A673 (cell line): ENCODE measurements at regions not wholly inside any gene's neighbourhood (a gene's known extent, or its start where the extent isn't known, plus 50 kb on each side); places are given as distances from the start of the nearest gene placed in this dataset.

Experiments used
- BruUV-seq: library from RNA; stranded (reverse); fragments of 400-500 nt; replicated peaks from 2 replicates; lab custom pipeline; 2021; lab: Mats Ljungman, UMichigan
- CTCF ChIA-PET: fragments of 300-600 bp; sonication (Branson Sonifier 250); formaldehyde crosslinking; loops from one replicate; lab custom pipeline; 2022; ENCODE audit warnings: antibody characterized with exemption; lab: Charles Lee
- POLR2A ChIA-PET: fragments of 300-600 bp; sonication (Branson Sonifier 250); formaldehyde crosslinking; loops from one replicate; lab custom pipeline; 2022; ENCODE audit warnings: antibody characterized with exemption; ENCODE audit not compliant: low non-redundant PET; lab: Charles Lee
- DNase-seq: peaks from one replicate; pipeline ENCODE4 v3.0.0-alpha.2; 2015; ENCODE audit warnings: low spot score
- H3K27ac ChIP-seq: fragments of 200-600 bp; sonication (generic); 2 replicates; pipeline ENCODE4 v1.5.1; 2016; ENCODE audit warnings: mixed run types, low read depth, mild to moderate bottlenecking, mixed read lengths, antibody characterized with exemption, low read length; ENCODE audit not compliant: poor library complexity, severe bottlenecking
- H3K27me3 ChIP-seq: fragments of 200-600 bp; sonication (generic); replicated peaks from 2 replicates; pipeline ENCODE4 v1.6.1; 2017; ENCODE audit warnings: mixed run types, low read depth, mild to moderate bottlenecking, mixed read lengths, antibody characterized with exemption, low read length; ENCODE audit not compliant: insufficient read depth, poor library complexity
- H3K36me3 ChIP-seq: fragments of 200-600 bp; sonication (generic); 2 replicates; pipeline ENCODE4 v1.6.1; 2016; ENCODE audit warnings: mixed run types, mild to moderate bottlenecking, mixed read lengths, antibody characterized with exemption, low read length; ENCODE audit not compliant: insufficient read depth, poor library complexity, severe bottlenecking
- H3K4me1 ChIP-seq: fragments of 200-600 bp; sonication (generic); 2 replicates; pipeline ENCODE4 v1.6.1; 2017; ENCODE audit warnings: mixed run types, mild to moderate bottlenecking, mixed read lengths, antibody characterized with exemption, low read length; ENCODE audit not compliant: insufficient read depth, poor library complexity, severe bottlenecking
- H3K4me3 ChIP-seq: fragments of 200-600 bp; sonication (generic); 2 replicates; pipeline ENCODE4 v1.5.1; 2016; ENCODE audit warnings: low read depth, mixed run types, mild to moderate bottlenecking, mixed read lengths, low read length; ENCODE audit not compliant: poor library complexity, severe bottlenecking
- H3K9me3 ChIP-seq: fragments of 200-600 bp; sonication (generic); 2 replicates; pipeline ENCODE4 v1.6.1; 2016; ENCODE audit warnings: mixed run types, low read depth, mild to moderate bottlenecking, mixed read lengths, antibody characterized with exemption, low read length; ENCODE audit not compliant: poor library complexity, severe bottlenecking
- CTCF ChIP-seq: fragments of 300-800, 200-600 bp; sonication (generic); conservative IDR thresholded peaks from 2 replicates; pipeline ENCODE4 v1.5.1; 2017; ENCODE audit warnings: low read depth, mild to moderate bottlenecking, antibody characterized with exemption, low read length, moderate library complexity, mixed read lengths
- EZH2 ChIP-seq: fragments of 200-600 bp; sonication (generic); IDR thresholded peaks from 2 replicates; pipeline ENCODE4 v1.6.1; 2017; ENCODE audit warnings: borderline replicate concordance, low read depth, mild to moderate bottlenecking, mixed read lengths, antibody characterized with exemption, low read length; ENCODE audit not compliant: poor library complexity, severe bottlenecking
- intact Hi-C: fragments of 100-400 bp; cut with micrococcal nuclease; formaldehyde crosslinking; loops from one replicate; pipeline ENCODE4 v1.10.0; 2022; ENCODE audit not compliant: unreplicated experiment

GRCh38 chr21:25246546-25246945 is 360.7 kb downstream of the MRPL39 start:
- H3K9me3 ChIP-seq, result peaks cover 3% of the 10 kb centered on the region
- ChIA-PET POLR2A (no interaction called here), CTCF (no interaction called here)
- H3K4me3 ChIP-seq, result no peak overlapping the region
- no TSS peak for BruUV-seq
- H3K27me3 ChIP-seq, result no peaks in the 10 kb centered on the region
- no peak overlapping the region for H3K27ac ChIP-seq
- DNase-seq, result no peak
- intact Hi-C loops, result no loop called here
- H3K36me3 ChIP-seq, result no peaks in the 10 kb centered on the region
- TF ChIP-seq EZH2 (no peak), CTCF (no peak)
- no peaks in the 10 kb centered on the region for H3K4me1 ChIP-seq

GRCh38 chr21:25244735-25245134 is 362.5 kb downstream of the MRPL39 start:
- BruUV-seq, result no TSS peak
- no peak for DNase-seq
- Histone ChIP-seq H3K4me1 (no peaks in the 10 kb centered on the region), H3K9me3 (peaks cover 5% of the 10 kb centered on the region), H3K36me3 (no peaks in the 10 kb centered on the region), H3K4me3 (no peak overlapping the region), H3K27ac (no peak overlapping the region), H3K27me3 (no peaks in the 10 kb centered on the region)
- TF ChIP-seq CTCF, result no peak
- TF ChIP-seq EZH2, result no peak
- intact Hi-C loops, result no loop called here
- ChIA-PET CTCF (no interaction called here), POLR2A (no interaction called here)

- H3K4me1 ChIP-seq, result no peaks in the 10 kb centered on the region
- no peaks in the 10 kb centered on the region for H3K36me3 ChIP-seq
- intact Hi-C loops, result no loop called here
- no peaks in the 10 kb centered on the region for H3K27me3 ChIP-seq
- ChIA-PET CTCF (no interaction called here), POLR2A (no interaction called here)
- no peak overlapping the region for H3K4me3 ChIP-seq
- peaks cover 10% of the 10 kb centered on the region for H3K9me3 ChIP-seq
- DNase-seq, result no peak
- no peak for TF ChIP-seq CTCF
- no peak for TF ChIP-seq EZH2
- H3K27ac ChIP-seq, result no peak overlapping the region
- BruUV-seq, result no TSS peak
Observed at GRCh38 chr21:25243808-25244207, 363.5 kb downstream of the MRPL39 start.

- intact Hi-C loops, result no loop called here
- Histone ChIP-seq H3K4me1 (no peaks in the 10 kb centered on the region), H3K27me3 (no peaks in the 10 kb centered on the region), H3K36me3 (no peaks in the 10 kb centered on the region), H3K27ac (no peak overlapping the region), H3K4me3 (no peak overlapping the region), H3K9me3 (peaks cover 20% of the 10 kb centered on the region)
- no peak for DNase-seq
- TF ChIP-seq CTCF (no peak), EZH2 (no peak)
- no TSS peak for BruUV-seq
- ChIA-PET POLR2A (no interaction called here), CTCF (no interaction called here)
Observed at GRCh38 chr21:25240974-25241373, 366.3 kb downstream of the MRPL39 start.
